ENCODE measurements at regions not wholly inside any gene's neighbourhood (a gene's known extent, or its start where the extent isn't known, plus 50 kb on each side); places are given as distances from the start of the nearest gene placed in this dataset.

GRCh38 chr2:126543081-126543480 lies 112.9 kb upstream of the GYPC start:
- TF ChIP-seq SUZ12 (IDR thresholded peaks at IDR 0.05; ENCODE audit: extremely low read depth, insufficient read depth, insufficient read length): no peak
- no peak for TF ChIP-seq ZNF274 (IDR thresholded peaks at IDR 0.05; ENCODE audit: low read depth, low read length)
